ENCODE measurements at regions not wholly inside any gene's neighbourhood (a gene's known extent, or its start where the extent isn't known, plus 50 kb on each side); places are given as distances from the start of the nearest gene placed in this dataset.

- no peak overlapping the region for H3K27ac ChIP-seq (ENCODE audit: low read length)
- H3K4me3 ChIP-seq (ENCODE audit: low read length) = no peak overlapping the region
- no peaks in the 10 kb centered on the region for H3K27me3 ChIP-seq (ENCODE audit: control insufficient read depth, insufficient read depth, low read length)
- no CpG with 5 or more reads among the region's 4 CpGs for WGBS (ENCODE audit: insufficient coverage, insufficient read length)
- H3K36me3 ChIP-seq (ENCODE audit: control insufficient read depth, insufficient read depth, low read length) = no peaks in the 10 kb centered on the region
- DNase-seq (ENCODE audit: low read depth, low spot score) = no peak
- H3K4me1 ChIP-seq (ENCODE audit: control insufficient read depth, insufficient read depth, low read length) = peaks cover 1% of the 10 kb centered on the region; the same call in 1 of the 2 replicates
- H3K9me3 ChIP-seq (ENCODE audit: control insufficient read depth, insufficient read depth, low read length) = no peaks in the 10 kb centered on the region
Measured at GRCh38 chr10:10873289-10873688, 144.4 kb upstream of the CELF2 start.

- Histone ChIP-seq H3K27me3 (ENCODE audit: control insufficient read depth, insufficient read depth, low read length) (no peaks in the 10 kb centered on the region), H3K4me1 (ENCODE audit: control insufficient read depth, insufficient read depth, low read length) (peaks cover 1% of the 10 kb centered on the region; the same call in 1 of the 2 replicates), H3K36me3 (ENCODE audit: control insufficient read depth, insufficient read depth, low read length) (no peaks in the 10 kb centered on the region), H3K9me3 (ENCODE audit: control insufficient read depth, insufficient read depth, low read length) (no peaks in the 10 kb centered on the region), H3K4me3 (ENCODE audit: low read length) (no peak overlapping the region), H3K27ac (ENCODE audit: low read length) (no peak overlapping the region)
- WGBS (ENCODE audit: insufficient coverage, insufficient read length) = no CpG with 5 or more reads among the region's 3 CpGs
- DNase-seq (ENCODE audit: low read depth, low spot score) = no peak
Measured at GRCh38 chr10:10873915-10874314, 143.8 kb upstream of the CELF2 start.

GRCh38 chr10:10878963-10879362 is 138.7 kb upstream of the CELF2 start:
- no peak overlapping the region for H3K4me3 ChIP-seq (ENCODE audit: low read length)
- no CpG with 5 or more reads among the region's 6 CpGs for WGBS (ENCODE audit: insufficient coverage, insufficient read length)
- H3K27ac ChIP-seq (ENCODE audit: low read length) = no peak overlapping the region
- no peaks in the 10 kb centered on the region for H3K36me3 ChIP-seq (ENCODE audit: control insufficient read depth, insufficient read depth, low read length)
- no peak for DNase-seq (ENCODE audit: low read depth, low spot score)
- no peaks in the 10 kb centered on the region for H3K9me3 ChIP-seq (ENCODE audit: control insufficient read depth, insufficient read depth, low read length)
- H3K27me3 ChIP-seq (ENCODE audit: control insufficient read depth, insufficient read depth, low read length) = no peaks in the 10 kb centered on the region
- no peaks in the 10 kb centered on the region for H3K4me1 ChIP-seq (ENCODE audit: control insufficient read depth, insufficient read depth, low read length)

GRCh38 chr10:10881117-10881813 is 136.4 kb upstream of the CELF2 start:
- Histone ChIP-seq H3K27me3 (ENCODE audit: control insufficient read depth, insufficient read depth, low read length) (no peaks in the 10 kb centered on the region), H3K36me3 (ENCODE audit: control insufficient read depth, insufficient read depth, low read length) (no peaks in the 10 kb centered on the region), H3K9me3 (ENCODE audit: control insufficient read depth, insufficient read depth, low read length) (no peaks in the 10 kb centered on the region), H3K4me3 (ENCODE audit: low read length) (no peak overlapping the region), H3K4me1 (ENCODE audit: control insufficient read depth, insufficient read depth, low read length) (no peaks in the 10 kb centered on the region), H3K27ac (ENCODE audit: low read length) (no peak overlapping the region)
- no CpG with 5 or more reads among the region's 6 CpGs for WGBS (ENCODE audit: insufficient coverage, insufficient read length)
- DNase-seq (ENCODE audit: low read depth, low spot score) = no peak

- no peaks in the 10 kb centered on the region for H3K4me1 ChIP-seq (ENCODE audit: control insufficient read depth, insufficient read depth, low read length)
- no peak overlapping the region for H3K27ac ChIP-seq (ENCODE audit: low read length)
- no peaks in the 10 kb centered on the region for H3K27me3 ChIP-seq (ENCODE audit: control insufficient read depth, insufficient read depth, low read length)
- DNase-seq (ENCODE audit: low read depth, low spot score) = no peak
- no CpG with 5 or more reads among the region's 1 CpG for WGBS (ENCODE audit: insufficient coverage, insufficient read length)
- H3K4me3 ChIP-seq (ENCODE audit: low read length) = no peak overlapping the region
- no peaks in the 10 kb centered on the region for H3K9me3 ChIP-seq (ENCODE audit: control insufficient read depth, insufficient read depth, low read length)
- H3K36me3 ChIP-seq (ENCODE audit: control insufficient read depth, insufficient read depth, low read length) = no peaks in the 10 kb centered on the region
Measured at GRCh38 chr10:10883737-10884136, 133.9 kb upstream of the CELF2 start.

GRCh38 chr10:10886861-10887531 is 130.7 kb upstream of the CELF2 start:
- no CpG with 5 or more reads among the region's 9 CpGs for WGBS (ENCODE audit: insufficient coverage, insufficient read length)
- DNase-seq (ENCODE audit: low read depth, low spot score) = no peak
- H3K27ac ChIP-seq (ENCODE audit: low read length) = no peak overlapping the region
- no peaks in the 10 kb centered on the region for H3K4me1 ChIP-seq (ENCODE audit: control insufficient read depth, insufficient read depth, low read length)
- H3K36me3 ChIP-seq (ENCODE audit: control insufficient read depth, insufficient read depth, low read length) = no peaks in the 10 kb centered on the region
- H3K9me3 ChIP-seq (ENCODE audit: control insufficient read depth, insufficient read depth, low read length) = no peaks in the 10 kb centered on the region
- no peaks in the 10 kb centered on the region for H3K27me3 ChIP-seq (ENCODE audit: control insufficient read depth, insufficient read depth, low read length)
- H3K4me3 ChIP-seq (ENCODE audit: low read length) = no peak overlapping the region

GRCh38 chr10:10891124-10892082 is 126.3 kb upstream of the CELF2 start:
- DNase-seq (ENCODE audit: low read depth, low spot score) = no peak
- Histone ChIP-seq H3K4me3 (ENCODE audit: low read length) (no peak overlapping the region), H3K27me3 (ENCODE audit: control insufficient read depth, insufficient read depth, low read length) (no peaks in the 10 kb centered on the region), H3K4me1 (ENCODE audit: control insufficient read depth, insufficient read depth, low read length) (no peaks in the 10 kb centered on the region), H3K9me3 (ENCODE audit: control insufficient read depth, insufficient read depth, low read length) (no peaks in the 10 kb centered on the region), H3K36me3 (ENCODE audit: control insufficient read depth, insufficient read depth, low read length) (no peaks in the 10 kb centered on the region), H3K27ac (ENCODE audit: low read length) (no peak overlapping the region)
- no CpG with 5 or more reads among the region's 10 CpGs for WGBS (ENCODE audit: insufficient coverage, insufficient read length)

- H3K27me3 ChIP-seq (ENCODE audit: control insufficient read depth, insufficient read depth, low read length) = no peaks in the 10 kb centered on the region
- H3K4me1 ChIP-seq (ENCODE audit: control insufficient read depth, insufficient read depth, low read length) = no peaks in the 10 kb centered on the region
- no peaks in the 10 kb centered on the region for H3K9me3 ChIP-seq (ENCODE audit: control insufficient read depth, insufficient read depth, low read length)
- H3K4me3 ChIP-seq (ENCODE audit: low read length) = no peak overlapping the region
- no CpG with 5 or more reads among the region's 3 CpGs for WGBS (ENCODE audit: insufficient coverage, insufficient read length)
- H3K36me3 ChIP-seq (ENCODE audit: control insufficient read depth, insufficient read depth, low read length) = no peaks in the 10 kb centered on the region
- DNase-seq (ENCODE audit: low read depth, low spot score) = no peak
- no peak overlapping the region for H3K27ac ChIP-seq (ENCODE audit: low read length)
Measured at GRCh38 chr10:10892290-10892875, 125.3 kb upstream of the CELF2 start.

- no peak overlapping the region for H3K27ac ChIP-seq (ENCODE audit: low read length)
- no peaks in the 10 kb centered on the region for H3K27me3 ChIP-seq (ENCODE audit: control insufficient read depth, insufficient read depth, low read length)
- no peak for DNase-seq (ENCODE audit: low read depth, low spot score)
- WGBS (ENCODE audit: insufficient coverage, insufficient read length) = no CpG with 5 or more reads among the region's 3 CpGs
- no peak overlapping the region for H3K4me3 ChIP-seq (ENCODE audit: low read length)
- H3K9me3 ChIP-seq (ENCODE audit: control insufficient read depth, insufficient read depth, low read length) = no peaks in the 10 kb centered on the region
- no peaks in the 10 kb centered on the region for H3K4me1 ChIP-seq (ENCODE audit: control insufficient read depth, insufficient read depth, low read length)
- no peaks in the 10 kb centered on the region for H3K36me3 ChIP-seq (ENCODE audit: control insufficient read depth, insufficient read depth, low read length)
Measured at GRCh38 chr10:10897400-10897799, 120.3 kb upstream of the CELF2 start.

- no CpG with 5 or more reads among the region's 3 CpGs for WGBS (ENCODE audit: insufficient coverage, insufficient read length)
- no peak overlapping the region for H3K4me3 ChIP-seq (ENCODE audit: low read length)
- no peaks in the 10 kb centered on the region for H3K9me3 ChIP-seq (ENCODE audit: control insufficient read depth, insufficient read depth, low read length)
- no peak for DNase-seq (ENCODE audit: low read depth, low spot score)
- no peaks in the 10 kb centered on the region for H3K27me3 ChIP-seq (ENCODE audit: control insufficient read depth, insufficient read depth, low read length)
- H3K4me1 ChIP-seq (ENCODE audit: control insufficient read depth, insufficient read depth, low read length) = no peaks in the 10 kb centered on the region
- H3K27ac ChIP-seq (ENCODE audit: low read length) = no peak overlapping the region
- no peaks in the 10 kb centered on the region for H3K36me3 ChIP-seq (ENCODE audit: control insufficient read depth, insufficient read depth, low read length)
Measured at GRCh38 chr10:10901906-10902305, 115.8 kb upstream of the CELF2 start.

Measured in iPS DF 6.9 (cell line).